Gastroesophageal sphincter (tissue), 4 donors: ENCODE measurements at regions not wholly inside any gene's neighbourhood (a gene's known extent, or its start where the extent isn't known, plus 50 kb on each side); places are given as distances from the start of the nearest gene placed in this dataset.

ENCODE experiments used
- ATAC-seq: fragments of 150-250 bp; one replicate; pipeline ENCODE4 v1.9.1; 2016; ENCODE audit warnings: mild to moderate bottlenecking, moderate library complexity
- H3K27ac ChIP-seq, 4 donors: fragments of 200-600 bp; sonication (generic) in 3 of 4; 1 replicate in 3 of 4; 2 replicates in 1 of 4; pipeline ENCODE4 v1.5.1; 2016 to 2019
- H3K27me3 ChIP-seq: fragments of 200-600 bp; sonication (generic); one replicate; pipeline ENCODE4 v1.5.1; 2019
- H3K36me3 ChIP-seq, 2 donors: fragments of 200-600 bp; sonication (generic); one replicate each; pipeline ENCODE4 v1.5.1; 2019; ENCODE audit warnings: control low read depth in 1 of 2
- H3K4me1 ChIP-seq, 3 donors: fragments of 200-600 bp; sonication (generic); 1 replicate in 2 of 3; 2 replicates in 1 of 3; pipeline ENCODE4 v1.5.1; 2016 to 2019; ENCODE audit warnings: control low read depth in 2 of 3
- H3K4me3 ChIP-seq, 2 donors: fragments of 200-600 bp; sonication (generic); one replicate each; pipeline ENCODE4 v1.5.1; 2019; ENCODE audit warnings: mild to moderate bottlenecking in 1 of 2, moderate library complexity in 1 of 2
- H3K9me3 ChIP-seq, 3 donors: fragments of 200-600 bp; sonication (generic); one replicate each; pipeline ENCODE4 v1.5.1; 2017 to 2019; ENCODE audit warnings: control low read depth in 2 of 3
- EP300 ChIP-seq: sonication (generic); formaldehyde crosslinking; IDR thresholded peaks from one replicate; pipeline ENCODE4 v1.6.1; 2017; ENCODE audit warnings: antibody characterized with exemption, mild to moderate bottlenecking
- POLR2A ChIP-seq, 2 donors: fragments of 450-650 bp; IDR thresholded peaks; one replicate each; pipeline ENCODE4 v1.6.1; 2017; ENCODE audit warnings: antibody characterized with exemption in 2 of 2, mild to moderate bottlenecking in 2 of 2, moderate library complexity in 1 of 2
- POLR2AphosphoS5 ChIP-seq: sonication (generic); formaldehyde crosslinking; IDR thresholded peaks from one replicate; pipeline ENCODE4 v1.6.1; 2017; ENCODE audit warnings: antibody characterized with exemption
- WGBS, 2 donors: methylation state at CpG; one replicate each; pipeline ENCODE4 v1.1.5; 2018; ENCODE audit warnings: low coverage in 1 of 2; 5-methylcytosine and 5-hydroxymethylcytosine counted together
- TF ChIP-seq, protein P1 (sequence below), 4 experiments: fragments of 200-600 bp in 2 of 4; fragments of 450-650 bp in 2 of 4; sonication (generic) in 1 of 4; IDR thresholded peaks; one replicate each; pipeline ENCODE4 v1.5.1; 2017 to 2019; ENCODE audit warnings: antibody characterized with exemption in 4 of 4, mild to moderate bottlenecking in 2 of 4, moderate library complexity in 2 of 4

DNA sequence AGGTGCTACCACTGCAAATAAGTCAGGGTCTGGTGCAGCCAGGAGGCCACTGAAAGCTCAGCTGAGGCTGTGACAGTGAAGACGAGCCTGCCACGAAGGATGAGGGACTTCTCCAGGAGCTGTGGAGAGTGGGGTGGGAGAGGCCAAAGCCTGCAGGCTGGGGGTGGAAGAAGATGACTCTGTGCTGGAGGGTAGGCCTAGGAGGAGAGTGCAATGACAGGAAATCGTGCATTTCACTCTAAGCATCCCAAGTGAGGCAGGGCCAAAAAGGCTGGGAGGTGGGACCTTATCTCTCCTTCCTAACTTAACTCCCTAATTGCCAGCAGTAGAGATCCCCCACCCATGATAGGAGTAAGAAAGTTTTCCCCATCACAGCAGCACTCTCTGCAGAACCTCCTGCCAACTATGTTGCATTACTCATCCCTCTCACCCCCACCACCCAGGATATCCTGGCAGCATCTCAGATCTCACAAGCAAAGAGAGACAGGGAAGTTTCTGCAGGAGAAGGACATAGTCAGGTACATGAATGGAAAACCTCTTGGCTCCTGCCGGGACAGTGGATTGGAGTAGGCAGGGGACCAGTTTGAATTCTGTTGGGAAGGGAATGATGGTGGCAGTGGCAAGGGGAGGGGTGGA, 466.2 kb downstream of the CDH26 start:
- no peak for ATAC-seq
- no peaks in the 10 kb centered on the region for H3K9me3 ChIP-seq
- 22 to 38% methylated on average over 3 to 4 of the region's 4 CpGs for WGBS, 2 donors
- peaks cover 10% of the 10 kb centered on the region for H3K27me3 ChIP-seq
- no peak for TF ChIP-seq POLR2AphosphoS5
- TF ChIP-seq, protein P1, sequence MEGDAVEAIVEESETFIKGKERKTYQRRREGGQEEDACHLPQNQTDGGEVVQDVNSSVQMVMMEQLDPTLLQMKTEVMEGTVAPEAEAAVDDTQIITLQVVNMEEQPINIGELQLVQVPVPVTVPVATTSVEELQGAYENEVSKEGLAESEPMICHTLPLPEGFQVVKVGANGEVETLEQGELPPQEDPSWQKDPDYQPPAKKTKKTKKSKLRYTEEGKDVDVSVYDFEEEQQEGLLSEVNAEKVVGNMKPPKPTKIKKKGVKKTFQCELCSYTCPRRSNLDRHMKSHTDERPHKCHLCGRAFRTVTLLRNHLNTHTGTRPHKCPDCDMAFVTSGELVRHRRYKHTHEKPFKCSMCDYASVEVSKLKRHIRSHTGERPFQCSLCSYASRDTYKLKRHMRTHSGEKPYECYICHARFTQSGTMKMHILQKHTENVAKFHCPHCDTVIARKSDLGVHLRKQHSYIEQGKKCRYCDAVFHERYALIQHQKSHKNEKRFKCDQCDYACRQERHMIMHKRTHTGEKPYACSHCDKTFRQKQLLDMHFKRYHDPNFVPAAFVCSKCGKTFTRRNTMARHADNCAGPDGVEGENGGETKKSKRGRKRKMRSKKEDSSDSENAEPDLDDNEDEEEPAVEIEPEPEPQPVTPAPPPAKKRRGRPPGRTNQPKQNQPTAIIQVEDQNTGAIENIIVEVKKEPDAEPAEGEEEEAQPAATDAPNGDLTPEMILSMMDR (IDR thresholded peaks at IDR 0.05) = no peak
- TF ChIP-seq POLR2A (IDR thresholded peaks at IDR 0.05) = no peak
- no peak for TF ChIP-seq EP300
- no peaks in the 10 kb centered on the region for H3K4me1 ChIP-seq
- no peak overlapping the region for H3K4me3 ChIP-seq
- H3K36me3 ChIP-seq = no peaks in the 10 kb centered on the region
- H3K27ac ChIP-seq = no peak overlapping the region

GRCh38 chr20:60427516-60427915, 469.3 kb downstream of the CDH26 start:
- 86 to 94% methylated on average over 5 to 6 of the region's 6 CpGs for WGBS, 2 donors

GRCh38 chr20:60428651-60429050, 470.4 kb downstream of the CDH26 start:
- H3K4me1 ChIP-seq = no peaks in the 10 kb centered on the region
- H3K36me3 ChIP-seq = no peaks in the 10 kb centered on the region
- H3K27ac ChIP-seq = no peak overlapping the region
- no peak overlapping the region for H3K4me3 ChIP-seq
- H3K9me3 ChIP-seq = no peaks in the 10 kb centered on the region
- 83 to 100% methylated on average over 1 of the region's 2 CpGs for WGBS, 2 donors
- peaks cover 15% of the 10 kb centered on the region for H3K27me3 ChIP-seq
- ATAC-seq = no peak
- TF ChIP-seq EP300 (no peak), POLR2A (IDR thresholded peaks at IDR 0.05) (no peak), POLR2AphosphoS5 (no peak)
- TF ChIP-seq, protein P1 (IDR thresholded peaks at IDR 0.05) = no peak

More at GRCh38 chr20:60427516-60427915, 469.3 kb downstream of the CDH26 start:
- Histone ChIP-seq H3K9me3 (no peaks in the 10 kb centered on the region), H3K27ac (no peak overlapping the region), H3K4me3 (no peak overlapping the region), H3K36me3 (no peaks in the 10 kb centered on the region), H3K27me3 (peaks cover 10% of the 10 kb centered on the region), H3K4me1 (no peaks in the 10 kb centered on the region)
- TF ChIP-seq EP300 (no peak), POLR2A (IDR thresholded peaks at IDR 0.05) (no peak), POLR2AphosphoS5 (no peak)
- TF ChIP-seq, protein P1 (IDR thresholded peaks at IDR 0.05) = no peak
- ATAC-seq = no peak

DNA sequence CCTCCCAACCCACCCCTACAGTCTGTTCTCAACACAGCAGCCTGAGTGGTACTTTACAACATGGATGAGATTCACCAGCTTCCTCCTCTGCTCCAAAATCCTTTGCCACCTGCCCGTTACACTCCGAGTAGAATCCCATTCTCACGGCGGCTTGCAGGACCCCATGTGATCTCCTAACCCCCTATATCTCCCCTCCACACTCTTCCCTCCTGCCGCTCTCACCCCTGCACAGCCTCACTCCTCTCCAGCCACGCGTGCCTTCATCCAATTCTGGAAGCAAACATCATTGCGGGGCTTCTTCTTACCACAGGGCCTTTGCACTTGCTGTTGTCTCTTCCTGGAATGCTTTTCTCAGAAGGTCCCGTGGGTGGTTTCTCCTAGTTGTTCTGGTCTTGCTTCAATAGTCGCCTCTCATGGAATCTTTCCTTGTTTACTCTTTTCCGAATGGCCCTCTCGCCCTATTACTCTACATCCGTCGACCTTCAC, 472.3 kb downstream of the CDH26 start:
- no peak overlapping the region for H3K4me3 ChIP-seq
- no peak overlapping the region for H3K27ac ChIP-seq
- no peaks in the 10 kb centered on the region for H3K9me3 ChIP-seq
- WGBS, 2 donors = 90 to 91% methylated on average over 4 to 14 of the region's 14 CpGs
- no peaks in the 10 kb centered on the region for H3K36me3 ChIP-seq
- no peak for TF ChIP-seq EP300
- no peak for TF ChIP-seq POLR2AphosphoS5
- TF ChIP-seq, protein P1 (IDR thresholded peaks at IDR 0.05) = no peak
- TF ChIP-seq POLR2A (IDR thresholded peaks at IDR 0.05) = no peak
- peaks cover 15% of the 10 kb centered on the region for H3K27me3 ChIP-seq
- H3K4me1 ChIP-seq = no peaks in the 10 kb centered on the region
- ATAC-seq = no peak

DNA sequence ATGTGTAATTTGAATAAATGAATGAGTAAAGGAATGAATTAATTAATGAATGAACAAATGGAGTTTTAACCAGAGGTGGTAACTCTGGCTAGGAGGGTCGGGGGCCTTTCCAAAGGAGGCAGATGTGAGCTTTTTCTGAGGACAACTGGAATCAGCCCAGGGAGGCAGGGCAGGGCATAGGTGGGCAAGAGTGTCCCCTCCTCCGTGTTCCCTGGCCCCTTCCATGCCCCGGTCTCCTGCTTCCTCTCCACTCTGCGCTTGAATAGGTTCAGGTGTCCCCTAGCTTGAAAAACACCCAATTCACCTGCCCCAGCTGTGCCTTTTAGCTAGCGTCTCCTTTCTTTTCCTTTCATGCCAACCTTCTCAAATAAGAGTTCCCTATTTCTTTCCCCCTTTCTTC, 473.1 kb downstream of the CDH26 start:
- Histone ChIP-seq H3K4me1 (no peaks in the 10 kb centered on the region), H3K27ac (no peak overlapping the region), H3K36me3 (no peaks in the 10 kb centered on the region), H3K9me3 (no peaks in the 10 kb centered on the region), H3K4me3 (no peak overlapping the region), H3K27me3 (peaks cover 15% of the 10 kb centered on the region)
- TF ChIP-seq, protein P1 (IDR thresholded peaks at IDR 0.05) = no peak
- no peak for TF ChIP-seq POLR2A (IDR thresholded peaks at IDR 0.05)
- no peak for TF ChIP-seq EP300
- no peak for TF ChIP-seq POLR2AphosphoS5
- 70 to 71% methylated on average over 5 of the region's 5 CpGs for WGBS, 2 donors
- no peak for ATAC-seq
